Endothelial cell (in vitro differentiated cells): ENCODE measurements at regions not wholly inside any gene's neighbourhood (a gene's known extent, or its start where the extent isn't known, plus 50 kb on each side); places are given as distances from the start of the nearest gene placed in this dataset.

Experiments
- DNase-seq: peaks from one replicate; pipeline ENCODE4 v3.0.0; 2021; ENCODE audit warnings: low spot score
- H3K27ac Mint-ChIP-seq: one replicate; pipeline ENCODE4 v1.8.0; 2021; ENCODE audit warnings: mixed read lengths, inconsistent platforms; ENCODE audit not compliant: unreplicated experiment
- H3K27me3 Mint-ChIP-seq: one replicate; pipeline ENCODE4 v1.8.0; 2021; ENCODE audit warnings: mild to moderate bottlenecking, moderate library complexity, mixed read lengths, inconsistent platforms; ENCODE audit not compliant: unreplicated experiment
- H3K36me3 Mint-ChIP-seq: one replicate; pipeline ENCODE4 v1.8.0; 2021; ENCODE audit warnings: mild to moderate bottlenecking, low read depth, mixed read lengths, inconsistent platforms; ENCODE audit not compliant: unreplicated experiment
- H3K4me1 Mint-ChIP-seq: one replicate; pipeline ENCODE4 v1.8.0; 2021; ENCODE audit warnings: mild to moderate bottlenecking, mixed read lengths, inconsistent platforms; ENCODE audit not compliant: unreplicated experiment
- H3K4me3 Mint-ChIP-seq: one replicate; pipeline ENCODE4 v1.8.0; 2021; ENCODE audit warnings: mild to moderate bottlenecking, mixed read lengths, inconsistent platforms; ENCODE audit not compliant: unreplicated experiment
- H3K9me3 Mint-ChIP-seq: one replicate; pipeline ENCODE4 v1.8.0; 2021; ENCODE audit warnings: mixed read lengths, inconsistent platforms; ENCODE audit not compliant: unreplicated experiment
- CTCF ChIP-seq: fragments of 200-600 bp; sonication (generic); IDR thresholded peaks from one replicate; pipeline ENCODE4 v1.5.0; 2021; ENCODE audit warnings: antibody characterized with exemption; ENCODE audit not compliant: unreplicated experiment

- H3K36me3 Mint-ChIP-seq: no peaks in the 10 kb centered on the region
These were observed 1668.6 kb downstream of the GRIK2 start for GRCh38 chr6:103062136-103062535.

DNA sequence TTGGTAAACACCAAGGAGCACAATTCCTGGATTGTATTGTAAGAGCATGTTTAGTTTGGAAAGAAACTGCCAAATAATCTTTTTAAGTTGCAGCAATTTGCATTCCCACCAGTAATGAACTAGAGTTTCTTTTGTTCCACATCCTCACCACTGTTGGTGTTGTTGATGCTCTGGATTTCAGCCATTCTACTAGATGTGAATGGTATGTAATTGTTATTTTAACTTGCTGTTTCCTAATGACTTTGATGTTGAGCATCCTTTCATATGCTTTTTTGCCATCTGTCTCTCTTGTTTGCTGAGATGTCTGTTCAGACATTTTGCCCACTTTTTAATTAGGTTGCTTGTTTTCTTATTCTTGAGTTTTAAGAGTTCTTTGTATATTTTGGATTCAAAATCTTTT is 1654.1 kb downstream of the GRIK2 start:
- no peak for DNase-seq
- Mint-ChIP-seq H3K27ac (no peak overlapping the region), H3K27me3 (no peaks in the 10 kb centered on the region), H3K4me1 (no peaks in the 10 kb centered on the region), H3K4me3 (no peak overlapping the region), H3K9me3 (no peaks in the 10 kb centered on the region), H3K36me3 (no peaks in the 10 kb centered on the region)
- no peak for TF ChIP-seq CTCF

More at GRCh38 chr6:103062136-103062535, 1668.6 kb downstream of the GRIK2 start:
- Mint-ChIP-seq H3K4me1 (no peaks in the 10 kb centered on the region), H3K27ac (no peak overlapping the region), H3K27me3 (peaks cover 2% of the 10 kb centered on the region), H3K4me3 (no peak overlapping the region), H3K9me3 (no peaks in the 10 kb centered on the region)
- no peak for TF ChIP-seq CTCF
- no peak for DNase-seq

DNA sequence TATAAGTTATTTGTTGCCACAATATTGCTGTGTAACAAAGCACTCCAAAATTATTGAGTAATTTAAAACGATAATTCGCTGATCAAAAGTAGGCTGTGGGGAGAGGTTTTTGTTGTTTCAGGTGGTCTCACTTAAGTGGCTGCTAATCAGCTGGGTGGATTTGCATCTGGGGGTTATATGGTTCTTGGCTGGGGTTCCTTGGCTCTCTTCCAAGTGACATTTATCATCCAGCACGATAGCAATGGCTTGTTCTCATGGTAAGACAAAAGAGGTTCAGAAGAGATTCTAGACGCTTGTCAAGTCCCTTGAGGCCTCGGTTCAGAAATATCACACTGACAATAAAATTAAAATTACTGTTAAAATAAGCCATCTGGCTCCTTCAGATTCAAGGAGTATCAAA is 1648.8 kb downstream of the GRIK2 start:
- no peaks in the 10 kb centered on the region for H3K36me3 Mint-ChIP-seq
- DNase-seq: no peak
- no peaks in the 10 kb centered on the region for H3K4me1 Mint-ChIP-seq
- no peak overlapping the region for H3K27ac Mint-ChIP-seq
- no peaks in the 10 kb centered on the region for H3K27me3 Mint-ChIP-seq
- no peaks in the 10 kb centered on the region for H3K9me3 Mint-ChIP-seq
- no peak overlapping the region for H3K4me3 Mint-ChIP-seq
- no peak for TF ChIP-seq CTCF

- Mint-ChIP-seq H3K4me1 (peaks cover 4% of the 10 kb centered on the region), H3K27me3 (no peaks in the 10 kb centered on the region)
- no peak for TF ChIP-seq CTCF
These were observed 1643.3 kb downstream of the GRIK2 start for GRCh38 chr6:103036846-103037245.

GRCh38 chr6:103027271-103027931 is 1633.9 kb downstream of the GRIK2 start:
- no peak for TF ChIP-seq CTCF
- Mint-ChIP-seq H3K4me1 (no peaks in the 10 kb centered on the region), H3K9me3 (no peaks in the 10 kb centered on the region), H3K4me3 (no peak overlapping the region), H3K36me3 (no peaks in the 10 kb centered on the region), H3K27me3 (no peaks in the 10 kb centered on the region), H3K27ac (no peak overlapping the region)
- no peak for DNase-seq

More at GRCh38 chr6:103036846-103037245, 1643.3 kb downstream of the GRIK2 start:
- Mint-ChIP-seq H3K36me3 (no peaks in the 10 kb centered on the region), H3K9me3 (no peaks in the 10 kb centered on the region), H3K4me3 (no peak overlapping the region), H3K27ac (no peak overlapping the region)
- no peak for DNase-seq
